ENCODE measurements at regions not wholly inside any gene's neighbourhood (a gene's known extent, or its start where the extent isn't known, plus 50 kb on each side); places are given as distances from the start of the nearest gene placed in this dataset.

GRCh38 chr22:27685515-27685914 lies 116.0 kb downstream of the MN1 start:
- no peak for TF ChIP-seq CTCF (IDR thresholded peaks at IDR 0.05)
- no peak for TF ChIP-seq EP300 (IDR thresholded peaks at IDR 0.05)
